SU-DHL-6 (cell line): ENCODE measurements at regions not wholly inside any gene's neighbourhood (a gene's known extent, or its start where the extent isn't known, plus 50 kb on each side); places are given as distances from the start of the nearest gene placed in this dataset.

ENCODE experiments used
- H2AFZ ChIP-seq: fragments of 200-600 bp; sonication (generic); 2 replicates; pipeline ENCODE4 v1.6.1; 2014; ENCODE audit warnings: low read depth, mild to moderate bottlenecking, moderate library complexity, mixed read lengths, antibody characterized with exemption, low read length; ENCODE audit not compliant: severe bottlenecking
- H3F3A ChIP-seq: fragments of 200-600 bp; shearing (Covaris generic); 2 replicates; pipeline ENCODE4 v1.6.0; 2016; ENCODE audit warnings: antibody characterized with exemption, mild to moderate bottlenecking; ENCODE audit not compliant: insufficient read depth
- H3K27ac ChIP-seq: fragments of 200-600 bp; sonication (generic); 2 replicates; pipeline ENCODE4 v1.5.1; 2016; ENCODE audit warnings: low read depth, mild to moderate bottlenecking, low read length, moderate library complexity, mixed read lengths
- H3K27me3 ChIP-seq: fragments of 200-600 bp; sonication (generic), shearing (Covaris generic); 2 replicates; pipeline ENCODE4 v1.6.0; 2014; ENCODE audit warnings: mild to moderate bottlenecking, low read length
- H3K36me3 ChIP-seq: fragments of 200-600 bp; sonication (generic); 2 replicates; pipeline ENCODE4 v1.6.1; 2014; ENCODE audit warnings: mild to moderate bottlenecking, low read length, mixed read lengths
- H3K4me2 ChIP-seq: fragments of 300-600, 200-600 bp; shearing (Covaris generic), sonication (generic); 2 replicates; pipeline ENCODE4 v1.6.0; 2014; ENCODE audit warnings: low read length, low read depth, mild to moderate bottlenecking; ENCODE audit not compliant: poor library complexity, severe bottlenecking
- H3K4me3 ChIP-seq: fragments of 200-600 bp; sonication (generic); 2 replicates; pipeline ENCODE4 v1.5.1; 2014; ENCODE audit warnings: antibody characterized with exemption, low read length, mild to moderate bottlenecking, mixed read lengths; ENCODE audit not compliant: insufficient read depth, poor library complexity, severe bottlenecking
- H3K79me2 ChIP-seq: fragments of 200-600 bp; sonication (generic); 2 replicates; pipeline ENCODE4 v1.6.1; 2014; ENCODE audit warnings: mild to moderate bottlenecking, low read length, moderate library complexity; ENCODE audit not compliant: insufficient read depth
- H3K9ac ChIP-seq: fragments of 200-600 bp; sonication (generic); 2 replicates; pipeline ENCODE4 v1.7.0; 2014; ENCODE audit warnings: mild to moderate bottlenecking, low read length
- H3K9me2 ChIP-seq: fragments of 200-600 bp; sonication (generic); replicated peaks from 2 replicates; pipeline ENCODE4 v1.6.1; 2014; ENCODE audit warnings: low read length; ENCODE audit not compliant: insufficient read depth
- H3K9me3 ChIP-seq: fragments of 200-600 bp; sonication (generic); 2 replicates; pipeline ENCODE4 v1.6.1; 2014; ENCODE audit warnings: low read length, mixed read lengths; ENCODE audit not compliant: insufficient read depth
- H4K20me1 ChIP-seq: fragments of 200-600 bp; sonication (generic); 2 replicates; pipeline ENCODE4 v1.6.1; 2014; ENCODE audit warnings: low read depth, mild to moderate bottlenecking, antibody characterized with exemption, low read length, moderate library complexity, mixed read lengths
- EZH2phosphoT487 ChIP-seq: fragments of 200-600 bp; sonication (generic), shearing (Covaris generic); conservative IDR thresholded peaks from 2 replicates; pipeline ENCODE4 v1.6.1; 2018; ENCODE audit warnings: mild to moderate bottlenecking, antibody characterized with exemption, low read length, moderate library complexity, mixed read lengths
- TF ChIP-seq, protein P1 (sequence below): fragments of 200-600 bp; sonication (generic); IDR thresholded peaks from one replicate; pipeline ENCODE4 v1.5.1; 2017; ENCODE audit warnings: antibody characterized with exemption, mild to moderate bottlenecking, low read length, moderate library complexity; ENCODE audit not compliant: insufficient read depth, poor library complexity, severe bottlenecking

DNA sequence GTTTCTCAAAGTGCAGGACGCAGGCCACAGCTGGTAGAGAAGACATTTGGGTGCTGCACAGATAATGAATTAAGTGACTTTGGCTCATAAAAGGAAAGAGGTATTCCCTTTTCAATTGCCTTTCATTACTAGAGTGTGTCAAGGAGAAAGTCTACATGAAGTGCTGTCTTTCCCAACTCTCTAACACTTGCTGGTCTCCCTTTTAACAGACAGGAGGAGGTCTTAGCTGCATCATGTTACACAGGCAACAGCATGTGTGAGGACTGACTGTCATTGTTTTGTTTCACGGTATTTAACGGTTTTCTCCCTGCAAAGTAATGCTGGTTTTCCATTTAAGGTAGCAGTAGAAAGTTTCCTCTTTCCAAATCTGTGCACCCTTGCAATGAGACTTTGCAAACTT lies 291.3 kb upstream of the LDB2 start:
- Histone ChIP-seq H2AFZ (no peak overlapping the region), H3K4me2 (no peak overlapping the region), H3K9ac (no peak overlapping the region), H3K79me2 (no peaks in the 10 kb centered on the region), H3K27ac (no peak overlapping the region), H3K4me3 (no peak overlapping the region), H3K9me3 (no peaks in the 10 kb centered on the region), H3K9me2 (no peaks in the 10 kb centered on the region), H3F3A (no peaks in the 10 kb centered on the region), H3K27me3 (no peaks in the 10 kb centered on the region), H4K20me1 (no peaks in the 10 kb centered on the region), H3K36me3 (no peaks in the 10 kb centered on the region)
- TF ChIP-seq, protein P1, sequence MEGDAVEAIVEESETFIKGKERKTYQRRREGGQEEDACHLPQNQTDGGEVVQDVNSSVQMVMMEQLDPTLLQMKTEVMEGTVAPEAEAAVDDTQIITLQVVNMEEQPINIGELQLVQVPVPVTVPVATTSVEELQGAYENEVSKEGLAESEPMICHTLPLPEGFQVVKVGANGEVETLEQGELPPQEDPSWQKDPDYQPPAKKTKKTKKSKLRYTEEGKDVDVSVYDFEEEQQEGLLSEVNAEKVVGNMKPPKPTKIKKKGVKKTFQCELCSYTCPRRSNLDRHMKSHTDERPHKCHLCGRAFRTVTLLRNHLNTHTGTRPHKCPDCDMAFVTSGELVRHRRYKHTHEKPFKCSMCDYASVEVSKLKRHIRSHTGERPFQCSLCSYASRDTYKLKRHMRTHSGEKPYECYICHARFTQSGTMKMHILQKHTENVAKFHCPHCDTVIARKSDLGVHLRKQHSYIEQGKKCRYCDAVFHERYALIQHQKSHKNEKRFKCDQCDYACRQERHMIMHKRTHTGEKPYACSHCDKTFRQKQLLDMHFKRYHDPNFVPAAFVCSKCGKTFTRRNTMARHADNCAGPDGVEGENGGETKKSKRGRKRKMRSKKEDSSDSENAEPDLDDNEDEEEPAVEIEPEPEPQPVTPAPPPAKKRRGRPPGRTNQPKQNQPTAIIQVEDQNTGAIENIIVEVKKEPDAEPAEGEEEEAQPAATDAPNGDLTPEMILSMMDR = no peak
- TF ChIP-seq EZH2phosphoT487 = no peak

DNA sequence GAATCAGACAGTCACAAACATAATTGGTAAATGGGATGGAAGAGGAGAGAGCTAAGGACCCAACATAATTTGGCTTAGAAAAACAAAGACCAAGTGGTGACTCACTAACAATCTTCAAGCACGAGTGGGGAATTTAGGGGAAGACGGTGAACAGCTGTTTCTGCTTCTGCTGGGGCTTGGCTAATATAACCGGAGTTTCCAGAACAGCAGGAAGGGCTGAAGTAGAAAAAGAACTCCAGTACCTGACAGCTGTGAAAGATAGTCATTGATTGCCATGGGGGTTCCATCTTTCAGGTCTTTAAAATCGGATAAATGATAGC lies 290.9 kb upstream of the LDB2 start:
- no peaks in the 10 kb centered on the region for H4K20me1 ChIP-seq
- no peaks in the 10 kb centered on the region for H3K9me3 ChIP-seq
- H3K27ac ChIP-seq = no peak overlapping the region
- H3F3A ChIP-seq = no peaks in the 10 kb centered on the region
- H3K27me3 ChIP-seq = no peaks in the 10 kb centered on the region
- H3K79me2 ChIP-seq = no peaks in the 10 kb centered on the region
- H3K9me2 ChIP-seq = no peaks in the 10 kb centered on the region
- no peak overlapping the region for H3K4me2 ChIP-seq
- no peak overlapping the region for H3K9ac ChIP-seq
- no peak overlapping the region for H3K4me3 ChIP-seq
- no peak overlapping the region for H2AFZ ChIP-seq
- H3K36me3 ChIP-seq = no peaks in the 10 kb centered on the region
- TF ChIP-seq, protein P1 = no peak
- no peak for TF ChIP-seq EZH2phosphoT487

DNA sequence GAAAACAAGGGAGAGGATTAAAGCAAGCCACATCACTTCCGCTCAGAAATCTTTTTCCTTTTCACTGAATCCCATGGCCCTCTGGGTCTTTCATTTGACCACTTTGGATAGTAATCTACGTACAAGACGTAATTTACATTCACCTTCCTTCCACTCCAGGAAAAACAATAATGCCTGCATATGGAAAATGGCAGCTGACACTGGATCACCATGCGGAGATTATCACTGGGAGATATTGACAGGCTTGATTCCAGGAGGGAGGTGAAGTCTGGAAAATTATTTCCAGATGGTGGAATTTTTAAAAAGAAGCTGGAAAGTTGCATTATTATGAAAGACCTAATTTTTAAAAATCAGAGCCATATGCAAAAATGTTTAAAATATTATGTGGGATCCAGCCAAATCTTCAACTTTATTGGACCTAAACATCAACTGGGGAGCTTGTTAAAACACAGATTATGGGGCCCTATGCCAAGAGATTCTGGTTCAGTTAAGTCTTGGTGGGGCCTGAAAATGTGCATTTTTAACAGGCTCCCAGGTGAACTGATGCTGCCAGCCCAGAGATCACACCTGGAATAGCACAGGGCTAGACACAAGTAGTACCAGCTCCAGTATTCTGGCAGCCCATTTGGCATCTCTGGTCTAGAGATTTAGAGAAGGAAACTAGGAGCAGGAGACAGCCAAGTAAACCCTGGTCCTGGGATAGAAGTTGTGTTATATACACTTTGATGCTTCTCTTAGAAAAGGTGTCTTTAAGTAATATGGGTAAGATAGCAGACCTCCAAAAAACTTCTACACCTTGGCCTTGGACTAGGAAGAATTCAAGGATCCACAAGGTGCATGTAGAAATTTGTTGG lies 290.3 kb upstream of the LDB2 start:
- Histone ChIP-seq H3K36me3 (no peaks in the 10 kb centered on the region), H4K20me1 (no peaks in the 10 kb centered on the region), H3K9me3 (no peaks in the 10 kb centered on the region), H3K9me2 (no peaks in the 10 kb centered on the region), H3K4me3 (no peak overlapping the region), H3K27ac (no peak overlapping the region), H3K27me3 (no peaks in the 10 kb centered on the region), H3K79me2 (no peaks in the 10 kb centered on the region), H3K4me2 (no peak overlapping the region), H2AFZ (no peak overlapping the region), H3K9ac (no peak overlapping the region), H3F3A (no peaks in the 10 kb centered on the region)
- no peak for TF ChIP-seq EZH2phosphoT487

DNA sequence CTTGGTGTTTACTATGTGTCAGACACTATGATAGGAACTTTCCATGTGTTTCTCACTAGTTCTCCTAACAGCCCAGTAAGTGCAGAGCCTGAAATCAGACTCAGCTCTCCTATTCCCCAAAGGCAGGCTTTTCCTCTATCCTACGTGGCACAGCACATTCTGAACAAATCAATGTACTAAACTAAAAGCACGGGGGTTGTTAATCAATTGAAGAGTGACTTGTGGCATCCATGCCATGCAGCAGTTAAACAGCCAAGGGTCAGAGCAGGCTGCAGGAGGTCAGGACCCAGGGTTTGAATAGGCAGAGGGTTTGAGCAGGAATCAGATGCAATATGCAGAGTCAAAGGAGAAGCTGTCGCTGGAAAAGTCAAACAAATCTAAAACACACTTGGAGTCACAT lies 289.7 kb upstream of the LDB2 start:
- Histone ChIP-seq H4K20me1 (no peaks in the 10 kb centered on the region), H3K9me3 (no peaks in the 10 kb centered on the region), H3K79me2 (no peaks in the 10 kb centered on the region), H3K4me3 (no peak overlapping the region), H3F3A (no peaks in the 10 kb centered on the region), H3K9me2 (no peaks in the 10 kb centered on the region), H3K9ac (no peak overlapping the region), H3K27ac (no peak overlapping the region), H3K36me3 (no peaks in the 10 kb centered on the region), H2AFZ (no peak overlapping the region), H3K4me2 (no peak overlapping the region), H3K27me3 (no peaks in the 10 kb centered on the region)
- TF ChIP-seq EZH2phosphoT487 = no peak
- TF ChIP-seq, protein P1 = no peak
